Body of pancreas (tissue), 4 donors: ENCODE measurements at regions not wholly inside any gene's neighbourhood (a gene's known extent, or its start where the extent isn't known, plus 50 kb on each side); places are given as distances from the start of the nearest gene placed in this dataset.

Experiments
- ATAC-seq: fragments of 150-250 bp; one replicate; pipeline ENCODE4 v1.9.1; 2016
- DNase-seq, 4 donors: peaks; one replicate each; pipeline ENCODE4 v3.0.0-alpha.2; 2019
- H3K27ac ChIP-seq, 4 donors: fragments of 200-600 bp; sonication (generic); 1 replicate in 3 of 4; 2 replicates in 1 of 4; pipeline versions ENCODE4 v1.5.1 to v1.6.1; 2016 to 2019; ENCODE audit warnings: mild to moderate bottlenecking in 1 of 4, mixed read lengths in 1 of 4, moderate library complexity in 1 of 4
- H3K27me3 ChIP-seq, 2 donors: fragments of 200-600 bp; sonication (generic); one replicate each; pipeline ENCODE4 v1.6.0; 2016; ENCODE audit warnings: mild to moderate bottlenecking in 1 of 2
- H3K36me3 ChIP-seq, 2 donors: fragments of 200-600 bp; sonication (generic); replicated peaks in 1 of 2; 2 replicates each; pipeline ENCODE4 v1.5.1; 2016; ENCODE audit warnings: low read depth in 2 of 2; ENCODE audit not compliant: insufficient read depth in 1 of 2
- H3K4me1 ChIP-seq: fragments of 200-600 bp; sonication (generic); one replicate; pipeline ENCODE4 v1.6.0; 2016
- H3K4me3 ChIP-seq, 2 donors: fragments of 200-600 bp; sonication (generic); 1 replicate in 1 of 2; 2 replicates in 1 of 2; pipeline ENCODE4 v1.5.1; 2016 to 2019
- H3K9me3 ChIP-seq, 3 donors: fragments of 200-600 bp; sonication (generic); 1 replicate in 2 of 3; 2 replicates in 1 of 3; pipeline ENCODE4 v1.5.1; 2016
- CTCF ChIP-seq, 7 experiments: fragments of 450-650 bp in 4 of 7; fragments of 200-600 bp in 3 of 7; sonication (generic) in 3 of 7; IDR thresholded peaks; one replicate each; pipeline ENCODE4 v1.5.1; 2016 to 2019; ENCODE audit warnings: antibody characterized with exemption in 7 of 7
- POLR2A ChIP-seq, 3 donors: fragments of 450-650 bp; IDR thresholded peaks; one replicate each; pipeline ENCODE4 v1.6.1; 2016; ENCODE audit warnings: antibody characterized with exemption in 3 of 3, mild to moderate bottlenecking in 2 of 3
- WGBS, 2 donors: methylation state at CpG; one replicate each; pipeline ENCODE4 v1.1.5; 2017; 5-methylcytosine and 5-hydroxymethylcytosine counted together
- intact Hi-C: fragments of 100-400 bp; cut with DNase I; formaldehyde crosslinking; loops from one replicate; pipeline ENCODE4 v1.15.1; 2023

GRCh38 chr9:94016744-94017143, 61.6 kb upstream of the BARX1 start:
- intact Hi-C loops: no loop called here
- no peak for DNase-seq
- Histone ChIP-seq H3K36me3 (no peaks in the 10 kb centered on the region), H3K9me3 (no peaks in the 10 kb centered on the region), H3K27ac (no peak overlapping the region), H3K4me3 (no peak overlapping the region), H3K4me1 (no peaks in the 10 kb centered on the region), H3K27me3 (no peaks in the 10 kb centered on the region)
- TF ChIP-seq CTCF (IDR thresholded peaks at IDR 0.05) (no peak), POLR2A (IDR thresholded peaks at IDR 0.05) (no peak)
- 74 to 94% methylated on average over 3 of the region's 3 CpGs for WGBS, 2 donors
- no peak for ATAC-seq

- H3K27me3 ChIP-seq: no peaks in the 10 kb centered on the region
- no peak for ATAC-seq
- WGBS, 2 donors: 51 to 67% methylated on average over 4 of the region's 4 CpGs
- TF ChIP-seq POLR2A (IDR thresholded peaks at IDR 0.05) (no peak), CTCF (IDR thresholded peaks at IDR 0.05) (no peak)
- intact Hi-C loops: no loop called here
- no peaks in the 10 kb centered on the region for H3K9me3 ChIP-seq
- no peaks in the 10 kb centered on the region for H3K4me1 ChIP-seq
- no peak overlapping the region for H3K4me3 ChIP-seq
- DNase-seq: no peak
- H3K36me3 ChIP-seq: no peaks in the 10 kb centered on the region
- H3K27ac ChIP-seq: no peak overlapping the region
These were observed 59.8 kb upstream of the BARX1 start for GRCh38 chr9:94014920-94015319.

- TF ChIP-seq POLR2A (IDR thresholded peaks at IDR 0.05) (no peak), CTCF (IDR thresholded peaks at IDR 0.05) (peak; percentile 28 to 69 (median 55))
- no peaks in the 10 kb centered on the region for H3K27me3 ChIP-seq
- H3K36me3 ChIP-seq: no peaks in the 10 kb centered on the region
- no peaks in the 10 kb centered on the region for H3K4me1 ChIP-seq
- no peaks in the 10 kb centered on the region for H3K9me3 ChIP-seq
- H3K27ac ChIP-seq: no peak overlapping the region
- 22 to 33% methylated on average over 1 of the region's 1 CpG for WGBS, 2 donors
- intact Hi-C loops: no loop called here
- ATAC-seq (peak; percentile 55), DNase-seq (peak in 1 of 4 donors; percentile 41)
- no peak overlapping the region for H3K4me3 ChIP-seq
These were observed 59.0 kb upstream of the BARX1 start for GRCh38 chr9:94014066-94014654.

- 34 to 35% methylated on average over 4 of the region's 4 CpGs for WGBS, 2 donors
- Histone ChIP-seq H3K27ac (no peak overlapping the region), H3K27me3 (no peaks in the 10 kb centered on the region), H3K4me3 (no peak overlapping the region), H3K9me3 (no peaks in the 10 kb centered on the region), H3K4me1 (no peaks in the 10 kb centered on the region), H3K36me3 (no peaks in the 10 kb centered on the region)
- no peak for ATAC-seq
- intact Hi-C loops: no loop called here
- TF ChIP-seq CTCF (IDR thresholded peaks at IDR 0.05) (no peak), POLR2A (IDR thresholded peaks at IDR 0.05) (no peak)
- DNase-seq: peak in 1 of 4 donors; percentile 15
These were observed 55.9 kb upstream of the BARX1 start for GRCh38 chr9:94010980-94011533.
